ENCODE measurements at regions not wholly inside any gene's neighbourhood (a gene's known extent, or its start where the extent isn't known, plus 50 kb on each side); places are given as distances from the start of the nearest gene placed in this dataset.

- Histone ChIP-seq H3K4me3 (ENCODE audit: low read depth, low read length, poor library complexity, severe bottlenecking) (no peak overlapping the region), H3K4me1 (ENCODE audit: insufficient read depth, low read length, severe bottlenecking) (no peaks in the 10 kb centered on the region), H3K36me3 (ENCODE audit: insufficient read depth, low read length) (no peaks in the 10 kb centered on the region), H3K27me3 (ENCODE audit: insufficient read depth, low read length) (no peaks in the 10 kb centered on the region), H4K20me1 (ENCODE audit: insufficient read depth, low read length) (no peaks in the 10 kb centered on the region), H3K9me2 (ENCODE audit: low read depth, low read length) (no peaks in the 10 kb centered on the region), H2AFZ (ENCODE audit: low read length) (no peak overlapping the region), H3K9me3 (ENCODE audit: low read length) (no peaks in the 10 kb centered on the region), H3K9ac (ENCODE audit: low read length) (no peak overlapping the region), H3K27ac (ENCODE audit: low read depth, low read length, poor library complexity, severe bottlenecking) (no peak overlapping the region), H3K79me2 (ENCODE audit: insufficient read depth, low read length) (no peaks in the 10 kb centered on the region), H3F3A (ENCODE audit: insufficient read depth, low read length) (no peaks in the 10 kb centered on the region), H3K4me2 (ENCODE audit: low read length) (no peak overlapping the region)
- no peak for TF ChIP-seq CTCF (IDR thresholded peaks at IDR 0.05; ENCODE audit: low read length)
- no peak for TF ChIP-seq EZH2 (IDR thresholded peaks at IDR 0.05; ENCODE audit: borderline replicate concordance, low read length)
These were observed 260.7 kb upstream of the ARRDC3 start for GRCh38 chr5:91643797-91644196.

GRCh38 chr5:91642581-91642980, 259.5 kb upstream of the ARRDC3 start:
- H3K36me3 ChIP-seq (ENCODE audit: insufficient read depth, low read length), result no peaks in the 10 kb centered on the region
- H3K4me1 ChIP-seq (ENCODE audit: insufficient read depth, low read length, severe bottlenecking), result no peaks in the 10 kb centered on the region
- no peaks in the 10 kb centered on the region for H3K27me3 ChIP-seq (ENCODE audit: insufficient read depth, low read length)
- H2AFZ ChIP-seq (ENCODE audit: low read length), result no peak overlapping the region
- H3K27ac ChIP-seq (ENCODE audit: low read depth, low read length, poor library complexity, severe bottlenecking), result no peak overlapping the region
- no peak overlapping the region for H3K4me3 ChIP-seq (ENCODE audit: low read depth, low read length, poor library complexity, severe bottlenecking)
- H3K79me2 ChIP-seq (ENCODE audit: insufficient read depth, low read length), result no peaks in the 10 kb centered on the region
- H3K4me2 ChIP-seq (ENCODE audit: low read length), result no peak overlapping the region
- TF ChIP-seq CTCF (IDR thresholded peaks at IDR 0.05; ENCODE audit: low read length) (no peak), EZH2 (IDR thresholded peaks at IDR 0.05; ENCODE audit: borderline replicate concordance, low read length) (no peak)
- no peaks in the 10 kb centered on the region for H3K9me3 ChIP-seq (ENCODE audit: low read length)
- H3K9ac ChIP-seq (ENCODE audit: low read length), result no peak overlapping the region
- H3K9me2 ChIP-seq (ENCODE audit: low read depth, low read length), result no peaks in the 10 kb centered on the region
- H3F3A ChIP-seq (ENCODE audit: insufficient read depth, low read length), result no peaks in the 10 kb centered on the region
- no peaks in the 10 kb centered on the region for H4K20me1 ChIP-seq (ENCODE audit: insufficient read depth, low read length)

- H3K9me3 ChIP-seq (ENCODE audit: low read length), result no peaks in the 10 kb centered on the region
- H3K4me2 ChIP-seq (ENCODE audit: low read length), result no peak overlapping the region
- H3K27ac ChIP-seq (ENCODE audit: low read depth, low read length, poor library complexity, severe bottlenecking), result no peak overlapping the region
- H3K9me2 ChIP-seq (ENCODE audit: low read depth, low read length), result no peaks in the 10 kb centered on the region
- H3F3A ChIP-seq (ENCODE audit: insufficient read depth, low read length), result no peaks in the 10 kb centered on the region
- no peaks in the 10 kb centered on the region for H3K27me3 ChIP-seq (ENCODE audit: insufficient read depth, low read length)
- H3K4me3 ChIP-seq (ENCODE audit: low read depth, low read length, poor library complexity, severe bottlenecking), result no peak overlapping the region
- TF ChIP-seq EZH2 (IDR thresholded peaks at IDR 0.05; ENCODE audit: borderline replicate concordance, low read length) (no peak), CTCF (IDR thresholded peaks at IDR 0.05; ENCODE audit: low read length) (peak; percentile 55)
- no peak overlapping the region for H2AFZ ChIP-seq (ENCODE audit: low read length)
- H3K4me1 ChIP-seq (ENCODE audit: insufficient read depth, low read length, severe bottlenecking), result no peaks in the 10 kb centered on the region
- no peaks in the 10 kb centered on the region for H4K20me1 ChIP-seq (ENCODE audit: insufficient read depth, low read length)
- H3K79me2 ChIP-seq (ENCODE audit: insufficient read depth, low read length), result no peaks in the 10 kb centered on the region
- H3K36me3 ChIP-seq (ENCODE audit: insufficient read depth, low read length), result no peaks in the 10 kb centered on the region
- H3K9ac ChIP-seq (ENCODE audit: low read length), result no peak overlapping the region
These were observed 258.7 kb upstream of the ARRDC3 start for GRCh38 chr5:91641730-91642350.

Measured in OCI-LY1 (cell line).